ENCODE measurements at regions not wholly inside any gene's neighbourhood (a gene's known extent, or its start where the extent isn't known, plus 50 kb on each side); places are given as distances from the start of the nearest gene placed in this dataset.

DNA sequence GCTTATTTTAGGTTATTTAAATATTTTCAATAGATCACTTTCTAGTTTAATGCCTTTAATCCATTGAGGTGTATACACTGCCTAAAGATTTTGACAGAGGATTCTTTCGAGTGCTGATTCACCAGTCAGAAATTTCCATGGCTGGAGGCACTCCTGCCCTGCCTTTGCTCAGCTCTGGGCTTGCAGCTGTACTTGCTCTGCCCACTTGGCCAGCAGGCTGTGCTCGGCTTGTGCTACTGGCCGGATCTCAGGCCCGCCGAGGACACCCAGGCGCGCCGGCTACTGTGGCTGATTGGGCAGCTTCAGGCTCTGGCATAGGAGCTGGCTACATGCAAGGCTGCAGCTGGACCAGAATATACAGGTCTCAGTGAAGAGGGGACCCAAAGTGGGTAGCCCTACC, 675.1 kb upstream of the MMS22L start:
- TF ChIP-seq, protein P1, sequence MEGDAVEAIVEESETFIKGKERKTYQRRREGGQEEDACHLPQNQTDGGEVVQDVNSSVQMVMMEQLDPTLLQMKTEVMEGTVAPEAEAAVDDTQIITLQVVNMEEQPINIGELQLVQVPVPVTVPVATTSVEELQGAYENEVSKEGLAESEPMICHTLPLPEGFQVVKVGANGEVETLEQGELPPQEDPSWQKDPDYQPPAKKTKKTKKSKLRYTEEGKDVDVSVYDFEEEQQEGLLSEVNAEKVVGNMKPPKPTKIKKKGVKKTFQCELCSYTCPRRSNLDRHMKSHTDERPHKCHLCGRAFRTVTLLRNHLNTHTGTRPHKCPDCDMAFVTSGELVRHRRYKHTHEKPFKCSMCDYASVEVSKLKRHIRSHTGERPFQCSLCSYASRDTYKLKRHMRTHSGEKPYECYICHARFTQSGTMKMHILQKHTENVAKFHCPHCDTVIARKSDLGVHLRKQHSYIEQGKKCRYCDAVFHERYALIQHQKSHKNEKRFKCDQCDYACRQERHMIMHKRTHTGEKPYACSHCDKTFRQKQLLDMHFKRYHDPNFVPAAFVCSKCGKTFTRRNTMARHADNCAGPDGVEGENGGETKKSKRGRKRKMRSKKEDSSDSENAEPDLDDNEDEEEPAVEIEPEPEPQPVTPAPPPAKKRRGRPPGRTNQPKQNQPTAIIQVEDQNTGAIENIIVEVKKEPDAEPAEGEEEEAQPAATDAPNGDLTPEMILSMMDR (conservative IDR thresholded peaks at IDR 0.05; ENCODE audit: low read length), result no peak
- TF ChIP-seq EZH2phosphoT487 (IDR thresholded peaks at IDR 0.05; ENCODE audit: borderline replicate concordance), result no peak
